ENCODE measurements at regions not wholly inside any gene's neighbourhood (a gene's known extent, or its start where the extent isn't known, plus 50 kb on each side); places are given as distances from the start of the nearest gene placed in this dataset.
A peak's percentile ranks its signal among the peaks of the same experiment; 100 is the strongest.

- no peaks in the 10 kb centered on the region for H3K27me3 ChIP-seq (replicated peaks; ENCODE audit: insufficient read depth)
- peak overlapping the region; percentile 57 for H2AFZ ChIP-seq
- peak overlapping the region; percentile 97 for H3K27ac ChIP-seq
- no peaks in the 10 kb centered on the region for H3K79me2 ChIP-seq (ENCODE audit: insufficient read depth)
- H3F3A ChIP-seq (ENCODE audit: insufficient read depth), result peaks cover 39% of the 10 kb centered on the region
- H3K4me3 ChIP-seq, result peak overlapping the region; percentile 51
- H3K9me2 ChIP-seq (ENCODE audit: insufficient read depth), result no peaks in the 10 kb centered on the region
- no peaks in the 10 kb centered on the region for H4K20me1 ChIP-seq (ENCODE audit: insufficient read depth)
- no peaks in the 10 kb centered on the region for H3K36me3 ChIP-seq (ENCODE audit: low read depth)
- H3K9me3 ChIP-seq (ENCODE audit: low read depth), result no peaks in the 10 kb centered on the region
- H3K4me1 ChIP-seq (ENCODE audit: insufficient read depth), result peaks cover 31% of the 10 kb centered on the region
- no peak for DNase-seq
- WGBS, 2 experiments (ENCODE audit: low coverage in 1 of 2, low lambda C conversion rate in 2 of 2, missing lambda C conversion rate in 2 of 2), result 26 to 30% methylated on average over 5 of the region's 5 CpGs
- peak overlapping the region; percentile 77 for H3K4me2 ChIP-seq (ENCODE audit: unreplicated experiment)
- in situ Hi-C loops (cut with MboI), result no loop called here
- TF ChIP-seq EZH2phosphoT487 (IDR thresholded peaks at IDR 0.05; ENCODE audit: insufficient read depth, low read depth) (no peak), EZH2 (IDR thresholded peaks at IDR 0.05; ENCODE audit: insufficient read depth, poor library complexity, severe bottlenecking) (no peak)
- H3K9ac ChIP-seq, result peak overlapping the region; percentile 85
Observed at GRCh38 chr6:111972745-111973117, 81.2 kb upstream of the CCN6 start.

- Histone ChIP-seq H3K36me3 (ENCODE audit: low read depth) (no peaks in the 10 kb centered on the region), H2AFZ (peak overlapping the region; percentile 57), H3F3A (ENCODE audit: insufficient read depth) (peaks cover 39% of the 10 kb centered on the region), H3K9me3 (ENCODE audit: low read depth) (no peaks in the 10 kb centered on the region), H3K27me3 (replicated peaks; ENCODE audit: insufficient read depth) (no peaks in the 10 kb centered on the region), H3K79me2 (ENCODE audit: insufficient read depth) (no peaks in the 10 kb centered on the region), H3K9me2 (ENCODE audit: insufficient read depth) (peaks cover 3% of the 10 kb centered on the region; the same call in 1 of the 2 replicates), H3K9ac (peak overlapping the region; percentile 85), H4K20me1 (ENCODE audit: insufficient read depth) (no peaks in the 10 kb centered on the region), H3K27ac (peak overlapping the region; percentile 97), H3K4me1 (ENCODE audit: insufficient read depth) (peaks cover 31% of the 10 kb centered on the region), H3K4me3 (peak overlapping the region; percentile 51), H3K4me2 (ENCODE audit: unreplicated experiment) (peak overlapping the region; percentile 77)
- peak; percentile 97 for DNase-seq
- TF ChIP-seq EZH2 (IDR thresholded peaks at IDR 0.05; ENCODE audit: insufficient read depth, poor library complexity, severe bottlenecking), result no peak
- TF ChIP-seq EZH2phosphoT487 (IDR thresholded peaks at IDR 0.05; ENCODE audit: insufficient read depth, low read depth), result no peak
- 0 to 2% methylated on average over 12 of the region's 12 CpGs for WGBS, 2 experiments (ENCODE audit: low coverage in 1 of 2, low lambda C conversion rate in 2 of 2, missing lambda C conversion rate in 2 of 2)
- in situ Hi-C loops (cut with MboI), result no loop called here
Observed at GRCh38 chr6:111973118-111973761, 80.7 kb upstream of the CCN6 start.

- peak; percentile 87 for DNase-seq
- H4K20me1 ChIP-seq (ENCODE audit: insufficient read depth), result no peaks in the 10 kb centered on the region
- 0 out of 2 replicates have a peak overlapping the region, but pooled peaks have one; percentile 57 for H2AFZ ChIP-seq
- peaks cover 4% of the 10 kb centered on the region; the same call in 1 of the 2 replicates for H3K9me2 ChIP-seq (ENCODE audit: insufficient read depth)
- H3K27ac ChIP-seq, result peak overlapping the region; percentile 97
- peak overlapping the region; percentile 77 for H3K4me2 ChIP-seq (ENCODE audit: unreplicated experiment)
- H3K4me1 ChIP-seq (ENCODE audit: insufficient read depth), result peaks cover 31% of the 10 kb centered on the region
- 82 to 83% methylated on average over 5 of the region's 5 CpGs for WGBS, 2 experiments (ENCODE audit: low coverage in 1 of 2, low lambda C conversion rate in 2 of 2, missing lambda C conversion rate in 2 of 2)
- no peaks in the 10 kb centered on the region for H3K36me3 ChIP-seq (ENCODE audit: low read depth)
- peaks cover 39% of the 10 kb centered on the region for H3F3A ChIP-seq (ENCODE audit: insufficient read depth)
- TF ChIP-seq EZH2phosphoT487 (IDR thresholded peaks at IDR 0.05; ENCODE audit: insufficient read depth, low read depth) (no peak), EZH2 (IDR thresholded peaks at IDR 0.05; ENCODE audit: insufficient read depth, poor library complexity, severe bottlenecking) (no peak)
- in situ Hi-C loops (cut with MboI), result no loop called here
- H3K27me3 ChIP-seq (replicated peaks; ENCODE audit: insufficient read depth), result no peaks in the 10 kb centered on the region
- peak overlapping the region; percentile 51 for H3K4me3 ChIP-seq
- no peaks in the 10 kb centered on the region for H3K9me3 ChIP-seq (ENCODE audit: low read depth)
- H3K9ac ChIP-seq, result peak overlapping the region; percentile 85
- H3K79me2 ChIP-seq (ENCODE audit: insufficient read depth), result no peaks in the 10 kb centered on the region
Observed at GRCh38 chr6:111973927-111974639, 79.8 kb upstream of the CCN6 start.

- no peaks in the 10 kb centered on the region for H3K9me3 ChIP-seq (ENCODE audit: low read depth)
- peaks cover 4% of the 10 kb centered on the region; the same call in 1 of the 2 replicates for H3K9me2 ChIP-seq (ENCODE audit: insufficient read depth)
- H3K9ac ChIP-seq, result no peak overlapping the region
- H4K20me1 ChIP-seq (ENCODE audit: insufficient read depth), result no peaks in the 10 kb centered on the region
- H3K4me3 ChIP-seq, result no peak overlapping the region
- in situ Hi-C loops (cut with MboI), result no loop called here
- no peaks in the 10 kb centered on the region for H3K27me3 ChIP-seq (replicated peaks; ENCODE audit: insufficient read depth)
- no peaks in the 10 kb centered on the region for H3K79me2 ChIP-seq (ENCODE audit: insufficient read depth)
- H3K36me3 ChIP-seq (ENCODE audit: low read depth), result no peaks in the 10 kb centered on the region
- WGBS, 2 experiments (ENCODE audit: low coverage in 1 of 2, low lambda C conversion rate in 2 of 2, missing lambda C conversion rate in 2 of 2), result 96 to 99% methylated on average over 6 of the region's 6 CpGs
- H3K4me2 ChIP-seq (ENCODE audit: unreplicated experiment), result no peak overlapping the region
- no peak overlapping the region for H2AFZ ChIP-seq
- no peak overlapping the region for H3K27ac ChIP-seq
- peaks cover 37% of the 10 kb centered on the region for H3F3A ChIP-seq (ENCODE audit: insufficient read depth)
- H3K4me1 ChIP-seq (ENCODE audit: insufficient read depth), result peaks cover 37% of the 10 kb centered on the region
- TF ChIP-seq EZH2 (IDR thresholded peaks at IDR 0.05; ENCODE audit: insufficient read depth, poor library complexity, severe bottlenecking) (no peak), EZH2phosphoT487 (IDR thresholded peaks at IDR 0.05; ENCODE audit: insufficient read depth, low read depth) (no peak)
- no peak for DNase-seq
Observed at GRCh38 chr6:111975466-111975865, 78.4 kb upstream of the CCN6 start.

Measured in GM23248 (cell line).